Stomach (tissue), 8 donors: ENCODE measurements at regions not wholly inside any gene's neighbourhood (a gene's known extent, or its start where the extent isn't known, plus 50 kb on each side); places are given as distances from the start of the nearest gene placed in this dataset.

Source experiments
- DNase-seq, 2 donors: peaks; one replicate each; pipeline versions ENCODE4 v3.0.0 to v3.0.0-alpha.2; 2013 to 2019
- H3K27ac ChIP-seq, 5 donors: fragments of 200-600 bp in 4 of 5; sonication (generic) in 4 of 5; one replicate each; pipeline ENCODE4 v1.5.1; 2013 to 2019; ENCODE audit warnings: mild to moderate bottlenecking in 1 of 5, moderate library complexity in 1 of 5
- H3K27me3 ChIP-seq, 3 donors: fragments of 200-600 bp; sonication (generic); one replicate each; pipeline ENCODE4 v1.5.1; 2017 to 2019; ENCODE audit warnings: mixed run types in 1 of 3
- H3K36me3 ChIP-seq, 4 donors: fragments of 200-600 bp; sonication (generic); 1 replicate in 3 of 4; 2 replicates in 1 of 4; pipeline ENCODE4 v1.5.1; 2016 to 2019
- H3K4me1 ChIP-seq, 4 donors: fragments of 200-600 bp; sonication (generic); one replicate each; pipeline ENCODE4 v1.5.1; 2016 to 2019
- H3K4me3 ChIP-seq, 4 donors: fragments of 200-600 bp; sonication (generic) in 3 of 4; one replicate each; pipeline ENCODE4 v1.5.1; 2016 to 2019; ENCODE audit warnings: mild to moderate bottlenecking in 1 of 4
- H3K9me3 ChIP-seq, 4 donors: fragments of 200-600 bp; sonication (generic); one replicate each; pipeline ENCODE4 v1.5.1; 2016 to 2019
- CTCF ChIP-seq, 7 experiments: fragments of 450-650 bp in 4 of 7; fragments of 200-600 bp in 3 of 7; sonication (generic) in 3 of 7; IDR thresholded peaks; one replicate each; pipeline ENCODE4 v1.5.1; 2016 to 2019; ENCODE audit warnings: antibody characterized with exemption in 7 of 7, control low read depth in 2 of 7, mild to moderate bottlenecking in 1 of 7
- EP300 ChIP-seq: sonication (generic); formaldehyde crosslinking; IDR thresholded peaks from one replicate; pipeline ENCODE4 v1.6.1; 2017; ENCODE audit warnings: antibody characterized with exemption
- POLR2A ChIP-seq, 4 donors: fragments of 450-650 bp; IDR thresholded peaks; one replicate each; pipeline ENCODE4 v1.6.1; 2016; ENCODE audit warnings: antibody characterized with exemption in 4 of 4, control low read depth in 2 of 4, mild to moderate bottlenecking in 1 of 4, moderate library complexity in 1 of 4
- POLR2AphosphoS5 ChIP-seq, 3 donors: sonication (generic); formaldehyde crosslinking; IDR thresholded peaks; one replicate each; pipeline ENCODE4 v1.6.1; 2016; ENCODE audit warnings: antibody characterized with exemption in 3 of 3
- WGBS, 5 donors: extraction: QIAGEN DNeasy Blood & Tissue Kit in 3 of 5; methylation state at CpG; one replicate each; pipeline versions ENCODE4 v1.1.5 to v1.1.7; 2013 to 2018; 5-methylcytosine and 5-hydroxymethylcytosine counted together
- intact Hi-C: fragments of 100-400 bp; cut with DNase I; formaldehyde crosslinking; loops from one replicate; pipeline ENCODE4 v1.15.1; 2023; ENCODE audit warnings: low total_unique reads
- donor health status: healthy with polysubstance abuse.
- donor health status: Bipolar disorder and iron deficiency.
- donor health status: healthy.

DNA sequence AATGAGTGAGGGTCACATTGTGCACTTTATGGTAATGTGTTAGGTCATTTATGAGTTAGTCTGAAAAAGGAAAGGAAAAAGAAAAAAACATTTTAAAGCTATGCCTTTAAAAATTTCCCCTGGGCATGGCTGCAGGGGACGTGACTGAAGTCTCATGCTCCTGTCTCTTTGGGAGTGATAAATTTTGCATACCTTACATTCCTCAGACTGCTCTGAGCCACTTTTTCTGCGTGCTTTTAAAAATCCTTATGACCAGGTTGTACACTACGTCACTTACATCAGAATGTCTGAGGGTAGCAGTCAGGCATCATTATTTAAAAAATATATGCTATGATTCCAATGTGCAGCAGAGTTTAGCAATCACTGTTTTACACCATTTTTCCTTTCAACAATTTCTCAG lies 121.2 kb downstream of the RFPL4B start:
- no peak for TF ChIP-seq POLR2A (IDR thresholded peaks at IDR 0.05)
- TF ChIP-seq EP300, result no peak
- TF ChIP-seq POLR2AphosphoS5 (IDR thresholded peaks at IDR 0.05), result no peak
- TF ChIP-seq CTCF (IDR thresholded peaks at IDR 0.05), result no peak
- no peaks in the 10 kb centered on the region for H3K27me3 ChIP-seq
- 58 to 66% (median 61%) methylated on average over 3 of the region's 3 CpGs for WGBS, 5 donors

DNA sequence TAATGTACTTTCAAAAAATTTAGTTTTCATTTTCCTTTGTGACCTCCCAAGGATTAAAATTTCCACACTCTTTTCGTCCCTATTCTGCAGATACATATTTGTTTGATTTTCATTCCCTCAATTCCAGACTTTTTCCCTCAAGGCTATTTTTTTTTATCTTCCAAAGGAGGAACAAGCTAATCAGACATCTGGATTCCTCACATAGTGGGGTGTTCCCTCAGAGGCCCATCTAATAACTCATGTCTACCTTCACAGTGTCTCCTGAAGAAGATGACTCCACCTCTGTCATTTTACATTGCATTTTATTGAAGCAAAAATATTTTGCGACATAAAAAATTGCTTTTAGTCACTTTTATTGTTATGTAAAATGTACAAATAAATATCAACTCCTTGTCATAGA lies 122.2 kb downstream of the RFPL4B start:
- no peaks in the 10 kb centered on the region for H3K27me3 ChIP-seq
- H3K4me1 ChIP-seq, result peaks cover 0 to 8% (median 6%) of the 10 kb centered on the region in 4 donors
- H3K9me3 ChIP-seq, result no peaks in the 10 kb centered on the region
- no peaks in the 10 kb centered on the region for H3K36me3 ChIP-seq
- no peak for TF ChIP-seq CTCF (IDR thresholded peaks at IDR 0.05)
- TF ChIP-seq POLR2A (IDR thresholded peaks at IDR 0.05), result no peak
- no peak for TF ChIP-seq EP300
- TF ChIP-seq POLR2AphosphoS5 (IDR thresholded peaks at IDR 0.05), result no peak
- 86 to 92% (median 89%) methylated on average over 2 of the region's 2 CpGs for WGBS, 5 donors
- H3K4me3 ChIP-seq, result no peak overlapping the region
- DNase-seq, result no peak
- no peak overlapping the region for H3K27ac ChIP-seq
- intact Hi-C loops, result no loop called here

More for the DNA sequence above, 121.2 kb downstream of the RFPL4B start:
- no peak for DNase-seq
- Histone ChIP-seq H3K4me1 (peaks cover 0 to 8% (median 6%) of the 10 kb centered on the region in 4 donors), H3K27ac (no peak overlapping the region), H3K36me3 (no peaks in the 10 kb centered on the region), H3K4me3 (no peak overlapping the region), H3K9me3 (no peaks in the 10 kb centered on the region)
- intact Hi-C loops, result no loop called here

DNA sequence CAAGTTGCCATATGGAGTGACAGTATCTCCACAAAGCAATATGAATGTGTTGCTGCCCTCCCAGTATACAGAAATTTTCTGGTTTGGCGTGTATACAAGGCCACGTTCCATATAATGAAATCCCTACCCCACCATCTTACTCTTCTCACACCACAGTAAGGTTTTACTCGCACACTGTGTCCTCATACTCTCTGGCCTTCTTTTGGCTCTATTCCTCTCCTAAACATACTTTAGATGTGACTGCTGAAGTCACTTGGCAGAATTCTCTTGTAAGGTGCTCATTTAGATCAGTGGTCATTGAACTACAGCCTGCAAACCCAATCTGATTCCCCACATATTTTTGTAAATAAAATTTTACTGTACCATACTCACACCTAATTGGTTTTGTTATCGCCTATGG lies 123.2 kb downstream of the RFPL4B start:
- H3K9me3 ChIP-seq, result no peaks in the 10 kb centered on the region
- peaks cover 0 to 8% (median 6%) of the 10 kb centered on the region in 4 donors for H3K4me1 ChIP-seq
- WGBS, 5 donors, result 72 to 88% (median 86%) methylated on average over 4 of the region's 4 CpGs
- H3K4me3 ChIP-seq, result no peak overlapping the region
- DNase-seq, result no peak
- no peak for TF ChIP-seq POLR2A (IDR thresholded peaks at IDR 0.05)
- no peak for TF ChIP-seq EP300
- TF ChIP-seq POLR2AphosphoS5 (IDR thresholded peaks at IDR 0.05), result no peak
- no peak for TF ChIP-seq CTCF (IDR thresholded peaks at IDR 0.05)
- intact Hi-C loops, result no loop called here
- H3K27ac ChIP-seq, result no peak overlapping the region
- no peaks in the 10 kb centered on the region for H3K27me3 ChIP-seq
- no peaks in the 10 kb centered on the region for H3K36me3 ChIP-seq

GRCh38 chr6:112470950-112471349 lies 123.8 kb downstream of the RFPL4B start:
- Histone ChIP-seq H3K4me3 (no peak overlapping the region), H3K9me3 (no peaks in the 10 kb centered on the region), H3K4me1 (peaks cover 0 to 8% (median 6%) of the 10 kb centered on the region in 4 donors), H3K36me3 (no peaks in the 10 kb centered on the region), H3K27me3 (no peaks in the 10 kb centered on the region), H3K27ac (peak overlapping the region in 1 of 5 donors; percentile 56)
- TF ChIP-seq EP300 (no peak), POLR2AphosphoS5 (IDR thresholded peaks at IDR 0.05) (no peak), POLR2A (IDR thresholded peaks at IDR 0.05) (no peak), CTCF (IDR thresholded peaks at IDR 0.05) (no peak)
- 27 to 61% (median 55%) methylated on average over 1 of the region's 1 CpG for WGBS, 5 donors
- no peak for DNase-seq
- intact Hi-C loops, result no loop called here
